Spleen (tissue), 11 donors: ENCODE measurements at regions not wholly inside any gene's neighbourhood (a gene's known extent, or its start where the extent isn't known, plus 50 kb on each side); places are given as distances from the start of the nearest gene placed in this dataset.

Experiments used
- DNase-seq: peaks from one replicate; pipeline ENCODE4 v3.0.0-alpha.2; 2020
- H3K27ac ChIP-seq, 8 donors: fragments of 200-600 bp; sonication (generic) in 7 of 8; 1 replicate in 4 of 8; 2 replicates in 4 of 8; pipeline versions ENCODE4 v1.5.0 to v1.8.0; 2016 to 2021; ENCODE audit warnings: inconsistent platforms in 4 of 8, mild to moderate bottlenecking in 4 of 8, moderate library complexity in 1 of 8
- H3K27me3 ChIP-seq, 7 donors: fragments of 200-600 bp; sonication (generic) in 6 of 7; replicated peaks in 1 of 7; 1 replicate in 4 of 7; 2 replicates in 3 of 7; pipeline versions ENCODE4 v1.5.0 to v1.8.0; 2016 to 2021; ENCODE audit warnings: inconsistent platforms in 3 of 7, mild to moderate bottlenecking in 1 of 7
- H3K36me3 ChIP-seq, 6 donors: fragments of 200-600 bp; sonication (generic) in 5 of 6; 1 replicate in 4 of 6; 2 replicates in 2 of 6; pipeline versions ENCODE4 v1.5.0 to v1.8.0; 2016 to 2021; ENCODE audit warnings: inconsistent platforms in 2 of 6
- H3K4me1 ChIP-seq, 6 donors: fragments of 200-600 bp; sonication (generic) in 5 of 6; 1 replicate in 3 of 6; 2 replicates in 3 of 6; pipeline versions ENCODE4 v1.5.0 to v1.8.0; 2016 to 2021; ENCODE audit warnings: inconsistent platforms in 3 of 6
- H3K4me3 ChIP-seq, 8 donors: fragments of 200-600 bp; sonication (generic) in 7 of 8; 1 replicate in 4 of 8; 2 replicates in 4 of 8; pipeline versions ENCODE4 v1.5.0 to v1.8.0; 2016 to 2021; ENCODE audit warnings: inconsistent platforms in 4 of 8, mild to moderate bottlenecking in 4 of 8, moderate library complexity in 2 of 8
- H3K9me3 ChIP-seq, 8 donors: fragments of 200-600 bp; sonication (generic) in 7 of 8; 1 replicate in 4 of 8; 2 replicates in 4 of 8; pipeline versions ENCODE4 v1.5.0 to v1.8.0; 2016 to 2021; ENCODE audit warnings: inconsistent platforms in 4 of 8
- POLR2A ChIP-seq, 3 donors: fragments of 450-650 bp; IDR thresholded peaks; one replicate each; pipeline ENCODE4 v1.5.1; 2017; ENCODE audit warnings: antibody characterized with exemption in 3 of 3, mild to moderate bottlenecking in 1 of 3
- POLR2AphosphoS5 ChIP-seq, 3 donors: sonication (generic); formaldehyde crosslinking; IDR thresholded peaks; one replicate each; pipeline ENCODE4 v1.5.1; 2017; ENCODE audit warnings: antibody characterized with exemption in 3 of 3
- WGBS, 5 donors: extraction: QIAGEN DNeasy Blood & Tissue Kit in 3 of 5; methylation state at CpG; one replicate each; pipeline versions ENCODE4 v1.1.5 to v1.1.7; 2013 to 2018; 5-methylcytosine and 5-hydroxymethylcytosine counted together
- intact Hi-C: fragments of 100-400 bp; cut with DNase I; formaldehyde crosslinking; loops from one replicate; pipeline ENCODE4 v1.15.0; 2023; ENCODE audit warnings: low total_unique reads
- TF ChIP-seq, protein P1 (sequence below), 11 experiments: fragments of 200-600 bp in 7 of 11; fragments of 450-650 bp in 4 of 11; sonication (generic) in 4 of 11; IDR thresholded peaks in 8 of 11; conservative IDR thresholded peaks in 3 of 11; 1 replicate in 7 of 11; 2 replicates in 4 of 11; pipeline versions ENCODE4 v1.4.0 to v1.8.0; 2016 to 2021; ENCODE audit warnings: antibody characterized with exemption in 11 of 11, inconsistent platforms in 4 of 11, mild to moderate bottlenecking in 1 of 11
- donor health status: healthy with polysubstance abuse.
- donor health status: DM: no; HTN: no; CAD: no; lungs with moderate emphysema.
- donor health status: DM: no; HTN: no; CAD: no.
- donor health status: Bipolar disorder and iron deficiency.
- donor health status: healthy.
- donor health status: DM: no; HTN: no; CAD: no.
- donor health status: DM: yes; HTN: yes; CAD: no.

- Histone ChIP-seq H3K9me3 (peaks cover 0 to under 1% (median 0%) of the 10 kb centered on the region in 8 donors), H3K4me3 (no peak overlapping the region), H3K27ac (no peak overlapping the region), H3K4me1 (no peaks in the 10 kb centered on the region), H3K27me3 (no peaks in the 10 kb centered on the region), H3K36me3 (no peaks in the 10 kb centered on the region)
- no peak for DNase-seq
- intact Hi-C loops = no loop called here
- TF ChIP-seq POLR2AphosphoS5 (IDR thresholded peaks at IDR 0.05) (no peak), POLR2A (IDR thresholded peaks at IDR 0.05) (no peak)
- TF ChIP-seq, protein P1, sequence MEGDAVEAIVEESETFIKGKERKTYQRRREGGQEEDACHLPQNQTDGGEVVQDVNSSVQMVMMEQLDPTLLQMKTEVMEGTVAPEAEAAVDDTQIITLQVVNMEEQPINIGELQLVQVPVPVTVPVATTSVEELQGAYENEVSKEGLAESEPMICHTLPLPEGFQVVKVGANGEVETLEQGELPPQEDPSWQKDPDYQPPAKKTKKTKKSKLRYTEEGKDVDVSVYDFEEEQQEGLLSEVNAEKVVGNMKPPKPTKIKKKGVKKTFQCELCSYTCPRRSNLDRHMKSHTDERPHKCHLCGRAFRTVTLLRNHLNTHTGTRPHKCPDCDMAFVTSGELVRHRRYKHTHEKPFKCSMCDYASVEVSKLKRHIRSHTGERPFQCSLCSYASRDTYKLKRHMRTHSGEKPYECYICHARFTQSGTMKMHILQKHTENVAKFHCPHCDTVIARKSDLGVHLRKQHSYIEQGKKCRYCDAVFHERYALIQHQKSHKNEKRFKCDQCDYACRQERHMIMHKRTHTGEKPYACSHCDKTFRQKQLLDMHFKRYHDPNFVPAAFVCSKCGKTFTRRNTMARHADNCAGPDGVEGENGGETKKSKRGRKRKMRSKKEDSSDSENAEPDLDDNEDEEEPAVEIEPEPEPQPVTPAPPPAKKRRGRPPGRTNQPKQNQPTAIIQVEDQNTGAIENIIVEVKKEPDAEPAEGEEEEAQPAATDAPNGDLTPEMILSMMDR (IDR thresholded peaks at IDR 0.05 in 8 of 11, conservative IDR thresholded peaks at IDR 0.05 in 3 of 11) = no peak
- WGBS, 5 donors = 73 to 81% (median 76%) methylated on average over 5 of the region's 5 CpGs
These were observed 85.5 kb upstream of the ATP1A1 start for GRCh38 chr1:116287341-116288200.

GRCh38 chr1:116288201-116288598, 84.8 kb upstream of the ATP1A1 start:
- no peak for DNase-seq
- Histone ChIP-seq H3K9me3 (no peaks in the 10 kb centered on the region), H3K4me3 (no peak overlapping the region), H3K36me3 (no peaks in the 10 kb centered on the region), H3K27ac (peak overlapping the region in 1 of 8 donors; percentile 36), H3K27me3 (no peaks in the 10 kb centered on the region), H3K4me1 (no peaks in the 10 kb centered on the region)
- 48 to 59% (median 53%) methylated on average over 2 of the region's 2 CpGs for WGBS, 5 donors
- TF ChIP-seq POLR2A (IDR thresholded peaks at IDR 0.05) (no peak), POLR2AphosphoS5 (IDR thresholded peaks at IDR 0.05) (peak in 1 of 3 donors; percentile 20)
- TF ChIP-seq, protein P1 (IDR thresholded peaks at IDR 0.05 in 8 of 11, conservative IDR thresholded peaks at IDR 0.05 in 3 of 11) = no peak
- intact Hi-C loops = no loop called here

DNA sequence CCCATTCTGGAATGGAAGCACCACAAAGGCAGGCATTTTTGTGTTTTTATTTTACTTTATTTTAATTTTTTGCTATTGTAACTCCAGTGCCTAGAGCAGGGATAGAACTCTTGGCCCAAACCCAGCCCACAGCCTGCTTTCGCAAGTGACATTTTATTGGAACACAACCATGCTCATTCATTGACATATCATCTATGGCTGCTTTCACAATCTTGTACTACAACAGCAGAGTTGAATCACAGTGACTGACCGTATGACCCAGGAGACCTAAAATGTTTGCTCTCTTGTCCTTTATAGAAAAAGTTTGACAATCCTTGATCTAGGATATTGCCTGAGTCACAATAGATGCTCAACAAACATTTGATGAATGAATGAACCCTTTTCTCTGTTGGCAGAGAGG, 83.9 kb upstream of the ATP1A1 start:
- H3K9me3 ChIP-seq = no peaks in the 10 kb centered on the region
- no peak overlapping the region for H3K4me3 ChIP-seq
- no peak for DNase-seq
- no peaks in the 10 kb centered on the region for H3K4me1 ChIP-seq
- no peaks in the 10 kb centered on the region for H3K27me3 ChIP-seq
- H3K27ac ChIP-seq = no peak overlapping the region
- TF ChIP-seq POLR2AphosphoS5 (IDR thresholded peaks at IDR 0.05) (no peak), POLR2A (IDR thresholded peaks at IDR 0.05) (no peak)
- WGBS, 5 donors = 85 to 97% (median 88%) methylated on average over 2 of the region's 2 CpGs
- no peaks in the 10 kb centered on the region for H3K36me3 ChIP-seq
- intact Hi-C loops = no loop called here

GRCh38 chr1:116290085-116290705, 82.8 kb upstream of the ATP1A1 start:
- Histone ChIP-seq H3K4me1 (no peaks in the 10 kb centered on the region), H3K9me3 (no peaks in the 10 kb centered on the region), H3K4me3 (no peak overlapping the region), H3K27ac (no peak overlapping the region), H3K27me3 (no peaks in the 10 kb centered on the region), H3K36me3 (no peaks in the 10 kb centered on the region)
- TF ChIP-seq POLR2AphosphoS5 (IDR thresholded peaks at IDR 0.05) (no peak), POLR2A (IDR thresholded peaks at IDR 0.05) (no peak)
- TF ChIP-seq, protein P1 (IDR thresholded peaks at IDR 0.05 in 8 of 11, conservative IDR thresholded peaks at IDR 0.05 in 3 of 11) = no peak
- WGBS, 5 donors = 68 to 86% (median 85%) methylated on average over 3 of the region's 3 CpGs
- intact Hi-C loops = no loop called here
- no peak for DNase-seq
